NCI-H128 (cell line): ENCODE measurements at regions not wholly inside any gene's neighbourhood (a gene's known extent, or its start where the extent isn't known, plus 50 kb on each side); places are given as distances from the start of the nearest gene placed in this dataset.

Experiments
- DNase-seq: peaks from one replicate; lab custom pipeline; 2025; ENCODE audit not compliant: unreplicated experiment; lab: John Stamatoyannopoulos, UW

- DNase-seq = no peak
These were observed 160.0 kb upstream of the SMIM23 start for GRCh38 chr5:171625646-171626045.

DNA sequence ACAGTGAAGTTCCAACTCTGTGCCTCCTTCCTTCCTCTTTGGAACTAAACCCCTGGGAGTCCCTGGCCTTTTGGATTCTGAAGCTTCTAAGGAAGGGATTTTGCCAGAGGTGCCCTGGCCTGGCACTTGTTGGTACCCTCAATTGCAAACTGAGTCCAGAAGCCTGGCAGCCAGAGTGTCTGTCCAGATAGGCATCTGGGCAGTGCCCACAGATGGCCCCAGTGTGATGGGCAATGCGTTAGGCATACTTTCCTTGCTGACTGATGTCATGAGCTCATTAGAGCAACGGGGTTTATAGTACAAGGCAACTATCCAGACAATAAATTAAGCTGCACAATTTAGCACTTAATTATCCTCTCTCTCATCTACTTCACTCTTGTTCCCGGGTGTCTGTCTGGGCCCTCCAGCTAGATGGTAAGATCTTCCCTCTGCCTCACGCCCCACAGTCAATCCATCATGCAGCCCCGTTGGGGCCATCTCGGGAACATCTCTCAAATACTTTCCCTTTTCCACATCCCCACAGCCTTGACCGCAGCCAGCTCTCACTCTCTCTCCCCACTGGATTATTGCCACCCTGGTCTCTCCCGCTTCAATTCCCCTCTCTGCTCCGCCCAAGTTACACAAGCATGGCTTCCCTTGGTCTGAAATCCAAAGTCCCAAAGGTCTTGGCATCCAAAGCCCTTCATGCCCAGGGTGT lies 157.5 kb upstream of the SMIM23 start:
- DNase-seq = no peak

DNA sequence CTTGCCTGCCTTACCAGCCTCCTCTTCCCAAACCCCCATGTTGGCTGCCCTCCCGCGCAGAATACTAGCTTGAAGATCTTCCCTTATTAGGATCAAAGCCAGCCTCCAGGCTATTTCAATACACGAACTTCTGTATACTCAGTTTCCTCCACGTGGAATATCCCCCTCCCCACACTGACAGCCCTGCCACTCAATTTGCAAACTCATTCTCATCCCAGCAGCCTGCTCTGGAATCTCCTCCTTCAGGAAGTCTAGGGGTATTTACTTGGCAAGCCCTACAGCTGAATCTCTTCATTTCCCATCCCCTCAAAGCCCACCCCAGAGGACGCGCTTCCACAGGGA lies 157.0 kb upstream of the SMIM23 start:
- DNase-seq = no peak

DNA sequence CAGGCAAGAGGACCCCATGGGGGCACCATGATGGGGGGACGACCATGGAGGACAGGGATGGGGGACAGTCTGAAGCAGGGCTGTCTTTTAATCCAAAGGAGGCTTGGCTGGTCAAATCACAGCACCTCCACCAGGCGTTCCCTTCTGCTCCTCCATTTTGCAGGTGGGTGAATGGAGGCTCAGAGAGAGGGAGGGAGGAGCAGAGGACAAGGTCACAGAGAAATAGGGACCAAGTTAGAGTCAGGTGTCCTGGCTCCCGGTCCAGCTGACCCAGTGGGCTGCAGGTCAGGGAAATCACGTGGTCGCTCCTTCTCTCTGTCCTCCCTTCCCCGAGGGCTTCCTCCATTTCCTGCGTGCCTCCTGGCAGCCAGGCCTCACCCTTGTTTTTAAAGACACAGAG lies 156.4 kb upstream of the SMIM23 start:
- DNase-seq = no peak

GRCh38 chr5:171629628-171630349 lies 155.8 kb upstream of the SMIM23 start:
- peak; percentile 5 for DNase-seq

- DNase-seq = no peak
These were observed 155.1 kb upstream of the SMIM23 start for GRCh38 chr5:171630350-171631065.

GRCh38 chr5:171632616-171633015 lies 153.0 kb upstream of the SMIM23 start:
- no peak for DNase-seq

DNA sequence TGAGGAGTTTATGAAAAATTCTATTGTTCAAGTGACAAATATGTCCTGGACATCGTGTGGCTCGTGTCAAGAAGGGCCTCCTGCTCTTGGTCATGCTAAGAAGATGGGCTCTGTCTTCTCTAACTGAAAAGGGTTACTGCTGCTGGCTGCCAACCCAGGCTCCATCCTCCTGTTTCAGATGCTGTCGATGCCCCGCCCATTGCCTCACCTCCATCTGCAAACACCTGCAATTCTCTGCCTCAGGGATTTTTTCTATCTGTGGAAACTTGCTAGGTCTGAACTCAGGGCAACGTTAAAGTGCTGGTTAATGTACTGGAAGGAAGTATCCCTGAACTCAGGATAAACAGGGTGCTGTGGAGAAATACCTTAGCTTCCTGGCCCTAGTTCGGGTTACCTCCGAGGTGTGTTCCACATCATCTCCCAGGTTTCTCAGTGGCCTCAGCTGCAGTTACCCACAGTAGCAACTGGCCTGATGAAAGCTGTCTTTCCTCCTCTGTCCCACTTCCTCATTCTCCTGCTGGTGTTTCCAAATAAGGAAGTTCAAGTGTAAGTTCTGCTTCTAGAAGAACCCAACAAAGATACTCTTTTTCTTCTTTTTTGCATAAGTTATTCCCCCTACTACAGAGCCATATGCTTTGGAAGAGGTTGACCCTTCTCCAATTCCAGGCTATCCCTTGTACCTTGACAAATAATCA lies 151.7 kb upstream of the SMIM23 start:
- no peak for DNase-seq

- DNase-seq = no peak
These were observed 151.1 kb upstream of the SMIM23 start for GRCh38 chr5:171634511-171634910.

DNA sequence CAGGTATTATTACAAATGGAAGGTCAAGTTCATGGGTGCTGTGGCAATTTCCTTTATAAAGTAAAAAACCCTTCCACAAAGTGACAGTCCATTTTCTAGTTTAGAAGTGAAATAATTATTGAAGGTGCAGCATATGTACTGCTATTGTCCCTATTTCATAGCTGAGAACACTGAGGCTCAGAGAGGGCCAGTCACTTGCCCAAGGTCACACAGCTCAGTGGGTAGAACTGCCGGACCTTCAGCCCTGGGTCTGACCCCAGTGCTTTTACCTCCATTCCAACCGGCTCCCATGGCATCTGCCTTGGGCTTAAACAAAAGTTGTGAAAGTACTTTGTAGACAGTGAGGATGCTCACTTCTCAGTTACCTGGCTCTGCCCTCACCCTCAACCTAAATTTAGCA lies 150.6 kb upstream of the SMIM23 start:
- no peak for DNase-seq

DNA sequence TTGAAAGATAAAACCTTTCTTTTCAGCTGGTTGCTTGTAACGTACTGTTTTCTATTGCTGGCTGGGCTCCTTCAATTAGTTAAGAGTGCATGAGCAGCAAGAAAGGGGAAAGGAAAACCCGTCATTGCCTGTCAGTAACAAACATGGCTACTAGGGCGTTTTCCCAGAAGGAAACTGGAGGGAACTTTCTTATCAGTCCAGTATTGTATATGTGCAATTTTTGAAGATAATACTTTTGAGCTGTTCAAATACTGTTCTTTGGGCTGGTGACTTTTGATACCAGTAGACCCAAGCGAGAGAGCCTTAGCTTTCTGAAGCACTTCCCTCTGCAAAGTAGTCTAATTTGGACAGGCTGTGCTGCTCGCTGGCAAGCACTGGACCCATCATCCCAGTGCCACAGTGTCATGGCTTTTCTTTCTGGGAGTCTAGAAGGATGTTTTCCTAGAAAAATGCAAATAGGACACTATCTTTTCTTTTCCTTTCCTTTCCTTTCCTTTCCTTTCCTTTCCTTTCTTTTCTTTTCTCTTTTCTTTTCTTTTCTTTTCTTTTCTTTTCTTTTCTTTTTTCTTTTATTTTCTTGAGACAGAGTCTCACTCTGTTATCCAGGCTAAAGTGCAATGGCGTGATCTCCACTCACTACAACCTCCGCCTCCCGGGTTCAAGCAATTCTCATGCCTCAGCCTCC lies 149.9 kb upstream of the SMIM23 start:
- DNase-seq = no peak

GRCh38 chr5:171637811-171638210 lies 147.8 kb upstream of the SMIM23 start:
- no peak for DNase-seq

- no peak for DNase-seq
These were observed 146.4 kb upstream of the SMIM23 start for GRCh38 chr5:171639205-171639621.

GRCh38 chr5:171639966-171640365 lies 145.7 kb upstream of the SMIM23 start:
- no peak for DNase-seq

DNA sequence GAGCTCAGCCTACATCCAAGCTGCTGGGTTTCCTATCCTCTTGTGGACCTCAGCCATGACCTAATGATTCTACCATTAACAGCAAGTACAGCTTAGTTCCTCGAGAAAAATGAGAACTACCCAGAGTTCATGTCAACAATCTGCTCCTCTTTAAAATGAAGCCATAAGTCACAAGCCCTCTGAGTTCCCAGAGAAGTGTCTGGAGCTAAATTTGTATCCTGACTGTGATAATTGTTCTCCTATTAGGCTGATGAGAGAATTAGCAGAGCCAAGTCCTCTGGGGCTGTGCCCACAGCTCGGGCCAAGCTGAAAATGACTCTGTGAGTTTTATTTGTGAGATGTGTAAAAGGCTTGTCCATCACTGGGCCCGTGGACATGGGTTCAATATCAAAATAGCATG lies 145.1 kb upstream of the SMIM23 start:
- no peak for DNase-seq

DNA sequence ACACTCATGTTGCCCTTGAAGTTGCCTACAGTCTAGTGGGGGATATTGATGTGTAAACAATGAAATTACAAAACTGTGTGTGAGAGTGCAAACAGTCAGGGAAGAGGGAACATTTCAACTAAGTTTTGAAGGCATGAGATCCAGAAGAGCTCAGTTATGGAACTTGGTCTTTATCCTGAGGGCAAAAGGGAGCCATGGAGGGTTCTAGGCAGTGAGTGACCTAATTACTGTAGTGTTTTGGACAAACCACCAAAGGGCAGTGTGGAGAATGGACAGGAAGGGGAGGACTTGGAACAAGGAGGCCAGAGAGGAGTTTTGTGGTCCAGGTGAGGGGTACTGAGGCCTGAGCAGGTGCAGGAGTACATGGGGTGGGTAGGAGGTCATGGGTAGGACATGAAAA lies 143.7 kb upstream of the SMIM23 start:
- DNase-seq = no peak

- DNase-seq = no peak
These were observed 142.7 kb upstream of the SMIM23 start for GRCh38 chr5:171642894-171643293.

GRCh38 chr5:171644536-171644935 lies 141.1 kb upstream of the SMIM23 start:
- no peak for DNase-seq

- no peak for DNase-seq
These were observed 139.2 kb upstream of the SMIM23 start for GRCh38 chr5:171646102-171647042.
